ENCODE measurements at regions not wholly inside any gene's neighbourhood (a gene's known extent, or its start where the extent isn't known, plus 50 kb on each side); places are given as distances from the start of the nearest gene placed in this dataset.
"Not testable (repeated sequence)": the region's sequence is repeated elsewhere in the genome, so short reads cannot be mapped to it uniquely, and the experiment has no call there.

DNA sequence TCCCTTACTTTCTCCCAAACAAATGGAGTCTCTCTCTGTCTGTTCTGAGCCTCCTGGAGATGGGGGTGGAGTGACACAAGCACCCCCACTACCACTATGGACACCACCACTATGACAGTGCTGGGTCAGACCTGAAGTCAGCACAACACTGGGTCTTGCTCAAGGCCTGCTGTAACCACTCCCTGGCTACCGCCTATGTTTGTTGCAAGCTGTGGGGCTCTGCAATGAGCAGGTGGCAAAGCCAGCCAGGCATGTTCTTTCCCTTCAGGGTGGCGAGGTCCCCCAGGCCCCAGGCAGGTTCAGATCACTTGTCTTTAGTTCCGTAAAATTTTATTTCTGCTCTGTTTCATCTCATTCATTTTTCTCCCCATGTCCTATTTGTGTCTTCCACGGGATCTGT is 349.8 kb downstream of the TMEM121 start:
- no peak for DNase-seq (ENCODE audit: low read depth)

DNA sequence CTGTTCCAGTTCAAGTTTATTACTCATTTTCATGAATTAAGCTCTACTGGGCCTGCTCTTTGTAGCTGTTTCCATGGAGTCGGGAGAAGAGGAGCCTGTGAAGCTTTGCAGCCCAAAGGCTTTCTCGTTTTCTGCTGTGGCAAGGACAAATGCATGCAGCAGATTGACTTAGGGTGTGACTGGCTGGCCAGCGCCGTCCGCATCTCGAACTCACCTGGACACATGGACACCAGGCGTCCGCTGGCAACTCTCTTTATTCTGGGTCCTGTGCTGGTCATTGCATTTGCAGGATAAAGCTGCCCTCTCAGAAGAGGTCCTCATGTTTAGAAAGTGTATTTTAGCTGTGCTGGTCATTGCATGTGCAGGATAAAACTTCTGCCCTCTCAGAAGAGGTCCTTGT is 350.4 kb downstream of the TMEM121 start:
- DNase-seq (ENCODE audit: low read depth), result no peak

DNA sequence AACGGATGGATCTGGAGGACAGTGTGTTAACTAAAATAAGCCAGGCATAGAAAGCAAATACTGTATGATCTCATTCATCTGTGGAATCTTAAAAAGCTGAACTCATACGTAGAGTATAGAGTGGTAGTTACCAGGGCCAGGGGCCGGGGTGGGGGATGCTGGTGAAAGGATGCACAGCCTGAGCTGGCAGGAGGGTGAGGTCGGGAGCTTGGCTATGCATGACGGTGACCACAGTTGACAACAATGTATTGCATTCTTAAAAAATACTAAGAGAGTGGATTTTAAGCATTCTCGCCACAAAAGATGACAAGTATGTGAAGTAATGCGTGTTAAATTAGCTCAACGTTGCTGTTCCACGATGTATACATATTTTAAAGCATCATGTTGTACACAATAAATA is 351.3 kb downstream of the TMEM121 start:
- no peak for DNase-seq (ENCODE audit: low read depth)

DNA sequence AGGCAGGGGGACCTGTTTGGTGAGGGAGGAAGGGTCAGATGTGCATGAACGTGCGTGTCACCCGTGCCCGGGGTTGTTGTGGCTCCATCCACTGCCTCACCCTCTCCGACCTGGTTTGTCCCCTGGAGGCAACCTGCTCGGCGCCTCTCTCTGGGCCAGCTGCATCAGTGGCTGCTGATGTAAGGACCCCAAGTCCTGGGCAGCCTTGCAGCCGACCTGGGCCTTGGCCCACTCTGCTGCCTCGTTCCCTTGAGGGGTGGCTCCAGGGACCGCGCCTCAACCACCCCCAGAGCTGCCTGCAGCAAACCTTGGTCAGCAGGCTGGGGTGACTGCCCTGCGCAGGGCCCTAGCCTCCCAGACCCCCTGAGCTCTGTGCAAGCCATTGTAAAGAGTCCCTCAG is 351.7 kb downstream of the TMEM121 start:
- DNase-seq (ENCODE audit: low read depth), result no peak

DNA sequence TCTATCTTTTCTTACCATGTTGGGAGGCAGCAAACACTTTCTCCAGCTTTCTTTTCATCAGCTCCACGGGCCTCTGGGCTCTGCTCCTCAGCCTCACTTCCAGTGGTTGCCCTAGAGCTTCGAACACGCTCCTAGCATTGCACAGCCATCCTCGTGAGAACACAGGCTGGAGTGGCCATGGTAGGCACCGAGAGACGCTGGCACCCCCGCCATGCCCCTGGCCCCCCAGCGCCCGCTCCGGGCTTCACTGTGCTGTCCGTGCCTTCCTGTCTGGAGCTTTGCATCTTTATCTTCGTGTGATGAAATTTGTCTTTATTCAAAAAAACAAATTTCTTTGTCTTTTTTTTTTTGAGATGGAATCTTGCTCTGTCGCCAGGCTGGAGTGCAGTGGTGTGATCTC is 352.2 kb downstream of the TMEM121 start:
- DNase-seq (ENCODE audit: low read depth), result no peak

DNA sequence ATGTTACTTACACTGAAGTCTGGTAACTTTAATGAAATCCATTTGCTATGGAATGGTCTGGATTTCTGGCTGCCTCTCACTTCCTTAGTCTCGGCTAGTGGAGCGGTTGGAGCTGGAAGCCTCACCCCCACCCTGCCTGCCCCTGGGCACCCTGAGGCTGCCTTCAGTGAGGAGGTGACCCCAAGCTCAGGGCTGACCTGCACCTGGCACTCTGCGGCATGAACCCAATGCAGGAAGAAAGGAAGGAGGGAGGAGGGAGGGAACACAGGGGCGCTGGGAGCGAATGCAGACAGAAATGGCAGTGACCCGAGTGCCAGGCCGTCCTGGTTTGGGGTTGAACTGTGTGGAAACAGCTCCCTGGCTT is 353.1 kb downstream of the TMEM121 start:
- DNase-seq (ENCODE audit: low read depth), result no peak

DNA sequence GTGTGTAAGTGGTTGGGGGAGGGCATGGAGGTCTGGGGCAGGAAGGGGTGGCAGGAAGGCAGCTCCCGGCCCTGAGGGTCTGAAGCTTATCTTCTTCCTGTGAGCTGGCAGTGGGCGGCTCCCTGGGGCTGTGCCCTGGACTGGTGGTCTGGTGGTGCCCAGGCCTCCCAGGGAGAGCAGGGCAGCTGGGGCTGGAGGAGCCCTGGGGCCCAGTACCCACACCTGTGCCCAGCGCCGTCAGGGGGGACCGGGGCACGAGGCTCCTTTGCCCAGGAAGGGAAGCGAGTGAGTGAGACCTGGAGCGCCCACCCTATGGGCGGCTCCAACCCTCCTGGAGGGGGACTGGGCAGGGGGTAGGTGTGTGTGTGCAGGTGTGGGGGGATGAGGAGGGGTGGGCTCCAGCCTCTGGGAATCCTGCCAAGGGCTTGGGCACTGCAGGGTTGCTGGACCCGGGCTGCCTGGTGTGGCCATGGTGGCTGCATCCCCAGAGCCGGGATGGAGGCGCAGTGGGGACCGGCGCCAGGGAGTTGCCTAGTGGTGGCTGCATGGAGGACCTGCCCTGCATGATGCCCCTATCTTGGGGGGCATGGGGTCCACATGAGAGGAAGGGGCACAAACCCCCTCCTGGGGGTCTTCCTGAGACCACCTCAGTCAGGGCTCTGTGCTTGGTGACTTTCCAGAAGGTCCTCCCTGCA is 353.6 kb downstream of the TMEM121 start:
- no peak for DNase-seq (ENCODE audit: low read depth)

DNA sequence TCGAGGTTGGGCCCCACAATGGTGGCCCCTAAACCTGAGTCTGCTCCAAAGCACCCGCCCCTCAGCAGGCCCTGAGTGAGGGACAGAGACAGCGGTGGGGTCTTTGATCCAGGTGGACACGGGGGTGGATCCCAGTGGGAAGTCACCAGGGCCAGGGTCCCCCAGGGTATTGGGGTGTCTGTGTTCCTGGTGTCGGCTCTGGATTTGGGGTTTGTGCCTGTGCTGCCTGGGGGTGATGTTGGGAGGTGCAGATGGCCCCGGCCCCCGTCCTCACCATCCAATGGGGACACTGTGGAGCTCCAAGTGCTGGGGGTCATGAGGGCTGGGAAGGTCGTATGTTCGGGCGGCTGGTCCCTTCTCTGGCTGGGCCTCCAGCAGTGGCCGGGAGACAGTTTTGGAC is 354.2 kb downstream of the TMEM121 start:
- no peak for DNase-seq (ENCODE audit: low read depth)

DNA sequence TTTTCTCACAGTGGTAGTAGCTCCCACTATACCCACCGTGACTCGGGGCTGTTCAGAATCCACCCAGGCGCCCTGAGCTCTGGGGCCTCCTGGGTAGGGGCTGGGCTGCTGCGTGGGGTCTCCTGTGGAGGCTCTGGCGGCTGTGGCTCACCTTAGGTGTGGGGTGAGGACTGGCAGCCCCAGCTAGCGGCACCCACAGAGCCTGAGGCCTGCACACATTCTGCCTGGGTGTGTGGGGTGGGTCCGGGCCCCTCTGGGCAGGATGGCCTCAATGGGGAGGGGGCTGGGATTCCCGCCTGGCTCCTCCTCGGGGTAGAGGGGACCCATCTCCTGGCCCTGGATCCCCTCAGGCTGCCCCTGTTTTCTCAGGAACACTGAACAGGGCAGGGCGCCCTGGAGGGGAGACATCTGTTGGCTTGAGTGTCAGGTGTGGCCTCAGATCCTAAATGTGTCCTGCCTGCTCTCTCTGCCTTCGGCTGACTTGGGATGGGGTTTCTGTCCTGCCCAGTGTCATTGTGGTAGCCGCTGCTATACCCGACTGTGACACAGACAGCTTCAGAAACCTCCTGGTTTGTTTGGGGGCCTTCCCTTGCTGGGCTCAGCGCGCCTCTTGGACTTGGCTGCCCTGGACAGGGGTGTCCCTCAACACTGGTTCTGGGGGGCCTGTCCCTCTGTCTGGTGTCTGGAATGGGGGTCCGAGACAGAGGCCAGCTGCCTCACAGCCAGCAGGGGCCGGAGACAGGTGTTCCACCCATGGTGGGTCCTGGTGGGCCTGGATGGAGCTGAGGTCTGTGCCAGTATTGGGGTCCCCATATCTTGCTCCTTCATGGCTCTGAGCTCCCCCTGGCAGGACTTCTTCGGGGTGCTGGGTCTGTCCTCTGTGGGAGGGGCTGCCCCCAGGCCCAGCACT is 354.9 kb downstream of the TMEM121 start:
- no peak for DNase-seq (ENCODE audit: low read depth)

DNA sequence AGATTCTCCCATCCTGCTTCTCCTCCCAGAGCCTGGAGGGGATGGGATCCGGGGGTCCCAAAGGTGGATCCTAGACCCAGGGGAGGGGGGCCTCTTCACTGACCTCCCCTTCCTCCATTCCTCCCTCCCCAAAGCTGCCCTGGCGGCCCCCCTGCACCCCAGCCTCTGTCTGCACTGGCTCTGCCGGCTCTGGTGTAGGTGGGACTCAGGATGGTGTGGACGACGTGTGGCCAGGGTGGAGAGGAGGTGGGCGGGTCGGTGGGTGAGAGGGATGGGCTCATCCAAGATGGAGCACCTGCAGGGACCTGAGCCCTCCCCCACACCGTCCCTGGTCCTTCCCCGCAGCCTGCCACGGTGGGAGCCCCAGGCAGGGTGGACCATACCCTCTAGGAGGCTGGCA is 355.6 kb downstream of the TMEM121 start:
- not testable (repeated sequence) for DNase-seq (ENCODE audit: low read depth)

DNA sequence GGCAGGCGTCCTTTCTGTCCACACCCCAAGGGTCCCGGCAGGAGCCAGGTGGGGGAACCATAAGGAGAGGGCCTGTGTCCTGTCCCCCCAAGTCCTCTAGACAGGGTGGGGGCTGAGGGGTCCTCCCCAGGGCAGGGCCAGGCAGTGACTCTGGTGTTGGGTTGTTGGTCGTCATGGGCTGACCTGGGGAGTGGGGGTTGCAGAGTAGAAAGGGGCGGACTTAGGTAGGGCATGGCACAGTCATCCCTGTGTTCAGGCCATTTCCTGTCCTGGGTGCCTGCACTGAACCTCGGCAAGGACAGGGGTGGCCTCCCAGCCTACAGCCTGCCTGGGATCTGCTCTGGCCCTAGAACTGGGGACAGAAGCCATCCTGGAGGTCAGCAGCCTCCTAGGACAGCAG is 356.2 kb downstream of the TMEM121 start:
- DNase-seq (ENCODE audit: low read depth), result no peak

DNA sequence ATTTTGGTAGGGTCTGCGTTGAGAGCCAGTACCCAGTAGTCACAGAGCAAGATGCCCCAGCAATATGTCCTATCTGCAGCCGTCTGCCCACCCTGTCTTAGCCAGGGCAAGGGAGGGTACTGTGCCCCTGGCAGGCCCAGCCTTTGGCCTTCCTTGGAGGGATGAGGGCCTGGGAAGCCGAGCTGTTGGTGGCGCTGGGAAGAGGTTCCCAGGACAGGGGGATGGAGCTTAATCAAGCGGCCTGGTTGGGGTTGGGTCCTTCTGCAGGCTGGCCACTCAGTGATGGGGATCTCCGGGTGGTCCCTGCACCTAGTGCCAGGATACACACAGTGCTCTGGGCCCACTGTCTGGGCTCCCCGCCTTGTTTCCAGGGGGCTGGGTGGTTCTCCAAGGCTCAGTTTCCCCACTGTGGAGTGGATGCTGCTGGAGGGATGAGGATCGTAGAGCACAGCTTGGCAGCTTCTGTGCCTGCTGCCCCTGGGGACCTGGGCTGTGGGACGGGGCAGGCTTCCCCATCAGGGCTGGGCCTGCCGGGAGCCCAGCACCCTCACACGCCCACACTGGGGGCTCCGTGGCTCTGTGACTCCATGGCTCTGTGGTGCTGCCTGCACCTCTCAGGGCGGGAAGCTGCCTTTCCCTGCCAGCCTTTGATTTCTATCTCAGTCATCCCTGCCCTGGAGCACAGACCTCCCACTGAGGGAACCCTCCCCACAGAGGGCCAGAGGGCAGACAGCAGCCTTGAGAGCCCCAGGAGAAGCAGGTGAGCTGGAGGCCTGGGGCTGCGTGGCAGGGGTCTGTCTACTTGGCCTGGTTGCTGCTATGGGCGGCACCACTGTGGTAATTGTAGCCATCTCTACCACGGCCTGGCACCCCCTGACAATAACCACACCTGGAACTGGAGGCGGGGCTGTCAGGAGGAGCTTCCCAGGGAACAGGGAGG is 357.0 kb downstream of the TMEM121 start:
- no peak for DNase-seq (ENCODE audit: low read depth)

DNA sequence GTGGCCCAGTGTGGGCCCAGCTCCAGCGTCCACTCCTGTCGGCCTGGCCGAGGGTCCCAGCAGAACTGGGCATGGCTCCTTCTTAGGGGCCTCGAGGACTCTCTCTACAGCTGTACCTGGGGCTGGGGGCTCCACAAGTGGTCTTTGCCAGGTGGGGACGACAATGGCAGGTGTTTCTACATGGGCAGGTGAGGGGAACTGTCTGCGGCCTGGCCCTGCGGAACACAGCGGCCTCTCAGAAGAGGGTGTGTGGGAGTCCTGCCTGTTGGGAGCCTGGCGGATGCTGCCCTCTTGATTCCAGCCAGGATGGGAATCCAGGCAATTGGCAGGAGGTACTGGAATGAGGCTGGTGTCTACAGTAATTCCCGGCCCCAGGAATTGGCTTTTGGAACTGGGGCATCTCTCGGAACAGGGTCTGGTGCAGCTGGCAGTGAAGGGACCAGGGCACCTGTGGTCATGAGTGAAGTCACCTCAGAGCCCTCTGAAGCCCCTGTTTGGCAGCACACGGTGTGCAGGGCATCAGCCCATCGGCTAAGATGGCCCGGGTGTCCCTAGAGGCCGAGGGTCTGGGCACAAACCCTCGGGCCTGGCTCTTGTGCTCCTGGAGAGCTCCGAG is 357.9 kb downstream of the TMEM121 start:
- not testable (repeated sequence) for DNase-seq (ENCODE audit: low read depth)

DNA sequence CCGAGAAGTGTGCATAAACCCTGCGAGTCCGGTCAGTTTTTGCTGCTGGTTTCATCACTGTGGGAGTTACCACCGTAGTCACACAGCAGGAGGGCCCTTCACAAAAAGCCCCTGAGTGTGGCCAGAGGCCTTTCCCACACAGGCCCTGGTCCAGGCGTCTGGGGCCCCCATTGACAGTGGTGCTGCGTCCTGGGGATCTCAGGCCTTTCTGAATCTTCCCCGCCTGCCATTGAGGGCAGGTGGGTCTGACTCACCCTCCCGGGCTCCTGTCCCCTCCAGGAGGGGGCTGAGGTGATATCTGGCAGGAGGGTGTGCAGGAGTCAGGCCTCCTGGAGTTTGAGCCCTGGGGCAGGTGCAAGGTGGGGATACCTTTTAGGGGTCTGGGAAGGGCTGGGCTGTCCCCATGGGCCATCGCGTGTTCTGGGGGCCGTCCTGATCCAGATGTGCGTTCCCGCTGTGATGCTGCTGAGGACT is 358.5 kb downstream of the TMEM121 start:
- no peak for DNase-seq (ENCODE audit: low read depth)

DNA sequence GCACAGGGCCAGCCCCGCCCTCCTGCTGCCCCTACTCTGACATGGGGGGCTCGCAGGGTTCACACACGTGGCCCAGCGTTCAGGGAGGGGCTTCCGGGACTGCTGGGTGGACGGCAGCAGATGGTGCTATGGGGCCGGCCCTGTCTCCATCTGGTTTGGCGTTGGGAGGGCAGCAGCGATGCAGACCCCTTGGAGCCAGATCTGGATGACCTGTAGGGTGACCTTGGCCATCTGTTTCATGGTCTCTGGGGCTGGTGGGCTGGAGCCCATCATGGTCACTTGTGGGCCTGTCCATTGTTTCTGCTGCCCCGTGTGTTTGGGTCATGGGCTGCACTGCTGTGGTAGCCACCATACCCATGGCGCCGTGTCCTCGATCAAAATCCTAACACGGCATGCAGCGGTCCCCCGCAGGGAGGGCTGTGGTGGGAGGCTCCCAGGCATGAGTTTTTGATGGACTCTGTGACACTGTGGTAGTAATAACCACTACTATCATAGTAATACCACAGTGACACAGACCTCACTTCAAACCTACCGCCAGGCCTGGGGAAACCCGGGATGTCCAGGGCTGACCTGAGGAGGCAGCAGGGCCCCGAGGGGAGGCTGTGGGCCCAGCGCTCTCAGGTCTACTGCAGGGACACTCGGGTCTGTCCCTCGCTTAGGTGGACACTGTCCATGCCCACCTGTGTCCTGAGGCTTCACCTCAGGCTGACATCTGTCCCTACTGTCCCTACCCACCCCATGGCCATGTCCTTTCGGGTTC is 359.4 kb downstream of the TMEM121 start:
- no peak for DNase-seq (ENCODE audit: low read depth)

DNA sequence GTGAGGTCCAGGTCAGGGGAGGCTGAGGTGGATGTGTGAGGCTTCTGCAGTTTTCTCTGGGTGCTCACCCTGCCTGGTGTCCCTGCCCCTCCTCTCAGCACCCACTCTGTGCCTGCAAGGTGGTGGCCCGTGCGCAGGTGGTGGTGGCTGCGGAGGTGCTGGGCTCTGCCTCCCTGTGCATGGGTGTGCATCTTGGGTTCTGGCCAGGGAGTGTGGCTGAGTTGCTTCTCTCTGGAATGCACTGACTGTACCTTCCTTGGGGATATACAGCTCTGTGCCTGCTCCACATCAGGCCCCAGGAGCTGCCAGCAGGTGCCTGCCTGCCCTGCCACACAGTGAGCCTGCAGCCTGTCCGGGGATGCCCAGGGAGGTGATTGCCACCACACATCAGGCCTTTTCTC is 360.4 kb downstream of the TMEM121 start:
- DNase-seq (ENCODE audit: low read depth), result not testable (repeated sequence)

DNA sequence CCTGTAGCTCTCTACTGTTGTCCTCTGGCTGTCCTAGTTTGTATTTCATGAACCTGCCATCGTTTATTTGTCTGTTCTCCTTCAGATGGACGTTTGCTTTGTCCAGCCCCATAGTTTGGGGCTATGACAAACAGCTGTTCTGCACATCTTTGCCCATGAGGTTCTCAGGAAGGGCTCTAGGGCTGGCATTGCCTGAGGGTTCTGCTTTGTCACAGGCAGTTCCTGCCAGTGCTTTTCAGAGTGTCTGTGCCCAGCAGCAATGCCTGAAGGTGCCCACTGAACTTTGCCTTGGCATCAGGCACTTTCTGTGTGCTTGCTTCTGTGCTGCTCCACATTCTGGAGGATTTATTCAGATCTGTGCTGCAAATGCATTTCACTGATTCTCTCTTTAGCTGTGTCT is 361.3 kb downstream of the TMEM121 start:
- DNase-seq (ENCODE audit: low read depth), result no peak

DNA sequence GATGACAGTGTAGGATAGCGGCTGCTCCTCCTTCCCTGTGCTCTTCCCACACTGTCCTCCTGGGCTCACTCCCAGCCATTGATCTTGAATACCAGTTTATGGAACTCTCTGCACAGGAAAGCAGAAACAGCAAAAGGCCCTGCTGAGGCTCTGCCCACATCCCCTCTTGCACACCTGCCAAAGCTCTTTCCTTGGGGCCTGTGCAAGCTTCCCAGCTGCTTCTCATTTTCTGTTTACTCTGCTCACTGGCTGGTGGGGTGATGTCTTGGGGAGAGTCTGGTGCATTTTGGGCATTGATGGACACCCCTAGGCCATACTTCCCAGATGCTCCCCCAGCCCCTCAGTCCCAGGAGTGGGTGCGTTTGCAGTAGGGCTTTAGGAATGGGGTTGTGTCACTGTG is 361.8 kb downstream of the TMEM121 start:
- DNase-seq (ENCODE audit: low read depth), result no peak

DNA sequence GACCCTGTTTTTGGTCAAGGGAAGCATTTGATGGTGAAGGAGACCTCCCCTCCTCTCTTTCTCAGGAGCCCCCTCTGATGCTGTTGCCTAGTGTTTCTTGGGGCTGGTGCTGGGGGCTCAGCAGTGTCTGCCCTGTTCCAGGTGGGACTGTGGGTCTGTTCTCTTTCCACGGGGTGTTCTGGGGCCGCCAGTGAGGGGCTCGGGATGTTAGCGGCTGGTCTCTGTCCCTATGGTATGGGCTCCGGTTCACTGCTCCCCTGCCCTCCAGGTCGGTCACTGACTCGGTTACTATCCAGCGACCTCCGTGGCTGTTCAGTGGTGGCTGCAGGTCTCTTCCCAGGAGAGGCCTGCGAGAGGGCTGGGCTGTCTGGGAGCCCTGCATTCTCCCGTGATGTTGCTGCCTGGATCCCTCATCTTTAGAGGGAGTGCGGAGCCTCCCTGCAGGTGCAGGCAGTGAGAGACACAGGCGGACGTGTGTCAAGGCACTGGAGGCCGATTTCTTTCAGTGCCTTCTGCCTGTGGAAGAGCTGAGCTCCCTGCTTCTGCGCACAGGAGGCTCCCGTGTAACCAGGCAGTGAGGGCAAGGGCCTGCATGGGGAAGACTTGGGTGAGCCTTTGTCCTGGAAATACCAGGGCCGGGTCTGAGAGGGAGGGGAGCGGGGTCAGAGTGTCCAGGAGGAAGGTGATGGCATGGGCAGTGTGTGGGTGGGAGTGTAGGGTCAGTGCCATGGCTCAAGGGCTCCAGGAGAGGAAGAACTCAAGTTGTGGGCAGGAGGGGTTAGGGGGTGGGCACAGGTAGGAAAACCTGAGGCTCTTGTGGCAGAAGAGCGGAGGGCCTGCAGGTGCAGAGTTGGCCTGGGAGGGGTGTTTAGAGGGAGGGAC is 362.6 kb downstream of the TMEM121 start:
- no peak for DNase-seq (ENCODE audit: low read depth)
